ENCODE measurements at regions not wholly inside any gene's neighbourhood (a gene's known extent, or its start where the extent isn't known, plus 50 kb on each side); places are given as distances from the start of the nearest gene placed in this dataset.

- TF ChIP-seq, protein P1, sequence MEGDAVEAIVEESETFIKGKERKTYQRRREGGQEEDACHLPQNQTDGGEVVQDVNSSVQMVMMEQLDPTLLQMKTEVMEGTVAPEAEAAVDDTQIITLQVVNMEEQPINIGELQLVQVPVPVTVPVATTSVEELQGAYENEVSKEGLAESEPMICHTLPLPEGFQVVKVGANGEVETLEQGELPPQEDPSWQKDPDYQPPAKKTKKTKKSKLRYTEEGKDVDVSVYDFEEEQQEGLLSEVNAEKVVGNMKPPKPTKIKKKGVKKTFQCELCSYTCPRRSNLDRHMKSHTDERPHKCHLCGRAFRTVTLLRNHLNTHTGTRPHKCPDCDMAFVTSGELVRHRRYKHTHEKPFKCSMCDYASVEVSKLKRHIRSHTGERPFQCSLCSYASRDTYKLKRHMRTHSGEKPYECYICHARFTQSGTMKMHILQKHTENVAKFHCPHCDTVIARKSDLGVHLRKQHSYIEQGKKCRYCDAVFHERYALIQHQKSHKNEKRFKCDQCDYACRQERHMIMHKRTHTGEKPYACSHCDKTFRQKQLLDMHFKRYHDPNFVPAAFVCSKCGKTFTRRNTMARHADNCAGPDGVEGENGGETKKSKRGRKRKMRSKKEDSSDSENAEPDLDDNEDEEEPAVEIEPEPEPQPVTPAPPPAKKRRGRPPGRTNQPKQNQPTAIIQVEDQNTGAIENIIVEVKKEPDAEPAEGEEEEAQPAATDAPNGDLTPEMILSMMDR (IDR thresholded peaks at IDR 0.05; ENCODE audit: low read depth, low read length) = no peak
- no peak for TF ChIP-seq EZH2phosphoT487 (IDR thresholded peaks at IDR 0.05; ENCODE audit: low read depth)
- Histone ChIP-seq H3K79me2 (ENCODE audit: low read length) (no peaks in the 10 kb centered on the region), H3K27ac (ENCODE audit: low read length) (no peak overlapping the region), H4K20me1 (ENCODE audit: insufficient read depth, low read length) (no peaks in the 10 kb centered on the region), H2AFZ (ENCODE audit: low read depth, low read length) (no peak overlapping the region), H3K36me3 (replicated peaks; ENCODE audit: low read depth, low read length) (no peaks in the 10 kb centered on the region), H3K9ac (ENCODE audit: low read length) (no peak overlapping the region), H3K4me3 (ENCODE audit: low read length) (no peak overlapping the region), H3K4me1 (ENCODE audit: low read length) (no peaks in the 10 kb centered on the region), H3K4me2 (ENCODE audit: low read length) (no peak overlapping the region), H3K9me3 (ENCODE audit: insufficient read depth, low read length) (no peaks in the 10 kb centered on the region), H3K27me3 (ENCODE audit: low read depth, low read length) (no peaks in the 10 kb centered on the region)
Observed at GRCh38 chr15:62436235-62436634, 271.1 kb upstream of the C2CD4B start.

DNA sequence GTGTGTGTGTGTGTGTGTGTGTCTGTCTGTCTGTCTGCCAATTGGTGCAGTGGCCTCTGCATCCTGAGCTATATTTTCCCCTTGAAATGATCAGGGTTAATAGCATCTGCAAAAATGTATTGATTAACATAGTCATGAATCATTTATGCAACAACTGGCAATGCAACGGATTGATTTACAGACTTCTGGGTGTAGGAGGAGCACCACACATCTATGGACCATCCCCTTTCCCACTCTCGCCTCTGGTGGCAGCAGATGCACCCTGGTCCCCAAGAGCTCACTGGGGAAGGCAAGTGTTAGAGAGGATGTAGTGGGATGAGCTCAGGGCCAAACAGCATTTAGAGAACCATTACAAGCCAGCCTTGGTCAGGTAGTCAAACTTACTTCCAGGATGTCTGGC, 272.7 kb upstream of the C2CD4B start:
- Histone ChIP-seq H3K36me3 (replicated peaks; ENCODE audit: low read depth, low read length) (no peaks in the 10 kb centered on the region), H2AFZ (ENCODE audit: low read depth, low read length) (no peak overlapping the region), H4K20me1 (ENCODE audit: insufficient read depth, low read length) (no peaks in the 10 kb centered on the region), H3K4me1 (ENCODE audit: low read length) (no peaks in the 10 kb centered on the region), H3K27me3 (ENCODE audit: low read depth, low read length) (no peaks in the 10 kb centered on the region), H3K9ac (ENCODE audit: low read length) (no peak overlapping the region), H3K27ac (ENCODE audit: low read length) (no peak overlapping the region), H3K4me2 (ENCODE audit: low read length) (no peak overlapping the region), H3K4me3 (ENCODE audit: low read length) (no peak overlapping the region), H3K9me3 (ENCODE audit: insufficient read depth, low read length) (no peaks in the 10 kb centered on the region), H3K79me2 (ENCODE audit: low read length) (no peaks in the 10 kb centered on the region)
- TF ChIP-seq EZH2phosphoT487 (IDR thresholded peaks at IDR 0.05; ENCODE audit: low read depth) = no peak
- TF ChIP-seq, protein P1 (IDR thresholded peaks at IDR 0.05; ENCODE audit: low read depth, low read length) = no peak

- H3K27me3 ChIP-seq (ENCODE audit: low read depth, low read length) = no peaks in the 10 kb centered on the region
- H3K4me3 ChIP-seq (ENCODE audit: low read length) = no peak overlapping the region
- H3K79me2 ChIP-seq (ENCODE audit: low read length) = no peaks in the 10 kb centered on the region
- no peak overlapping the region for H3K9ac ChIP-seq (ENCODE audit: low read length)
- H2AFZ ChIP-seq (ENCODE audit: low read depth, low read length) = no peak overlapping the region
- H3K36me3 ChIP-seq (replicated peaks; ENCODE audit: low read depth, low read length) = no peaks in the 10 kb centered on the region
- no peaks in the 10 kb centered on the region for H3K9me3 ChIP-seq (ENCODE audit: insufficient read depth, low read length)
- H3K27ac ChIP-seq (ENCODE audit: low read length) = no peak overlapping the region
- H3K4me1 ChIP-seq (ENCODE audit: low read length) = no peaks in the 10 kb centered on the region
- H3K4me2 ChIP-seq (ENCODE audit: low read length) = no peak overlapping the region
- TF ChIP-seq, protein P1 (IDR thresholded peaks at IDR 0.05; ENCODE audit: low read depth, low read length) = no peak
- no peak for TF ChIP-seq EZH2phosphoT487 (IDR thresholded peaks at IDR 0.05; ENCODE audit: low read depth)
- no peaks in the 10 kb centered on the region for H4K20me1 ChIP-seq (ENCODE audit: insufficient read depth, low read length)
Observed at GRCh38 chr15:62439543-62440016, 274.5 kb upstream of the C2CD4B start.

GRCh38 chr15:62440362-62441105, 275.4 kb upstream of the C2CD4B start:
- no peak overlapping the region for H3K4me2 ChIP-seq (ENCODE audit: low read length)
- H3K36me3 ChIP-seq (replicated peaks; ENCODE audit: low read depth, low read length) = no peaks in the 10 kb centered on the region
- H3K27me3 ChIP-seq (ENCODE audit: low read depth, low read length) = no peaks in the 10 kb centered on the region
- TF ChIP-seq EZH2phosphoT487 (IDR thresholded peaks at IDR 0.05; ENCODE audit: low read depth) = no peak
- TF ChIP-seq, protein P1 (IDR thresholded peaks at IDR 0.05; ENCODE audit: low read depth, low read length) = no peak
- no peaks in the 10 kb centered on the region for H3K9me3 ChIP-seq (ENCODE audit: insufficient read depth, low read length)
- no peak overlapping the region for H3K9ac ChIP-seq (ENCODE audit: low read length)
- H2AFZ ChIP-seq (ENCODE audit: low read depth, low read length) = no peak overlapping the region
- no peaks in the 10 kb centered on the region for H4K20me1 ChIP-seq (ENCODE audit: insufficient read depth, low read length)
- no peaks in the 10 kb centered on the region for H3K4me1 ChIP-seq (ENCODE audit: low read length)
- H3K27ac ChIP-seq (ENCODE audit: low read length) = no peak overlapping the region
- no peaks in the 10 kb centered on the region for H3K79me2 ChIP-seq (ENCODE audit: low read length)
- no peak overlapping the region for H3K4me3 ChIP-seq (ENCODE audit: low read length)

Data from OCI-LY3 (cell line).